WTC11 (cell line): ENCODE measurements at regions not wholly inside any gene's neighbourhood (a gene's known extent, or its start where the extent isn't known, plus 50 kb on each side); places are given as distances from the start of the nearest gene placed in this dataset.
"Not testable (repeated sequence)": the region's sequence is repeated elsewhere in the genome, so short reads cannot be mapped to it uniquely, and the experiment has no call there.

ENCODE experiments used
- ATF1 ChIP-seq: sonication (generic); formaldehyde crosslinking; IDR thresholded peaks from 2 replicates; pipeline ENCODE4 v1.8.1; 2023; ENCODE audit warnings: mild to moderate bottlenecking, moderate library complexity, missing genetic modification reagents
- GABPB1 ChIP-seq: sonication (generic); formaldehyde crosslinking; IDR thresholded peaks from 2 replicates; pipeline ENCODE4 v1.8.1; 2023; ENCODE audit warnings: mild to moderate bottlenecking, missing genetic modification reagents
- NFYB ChIP-seq: sonication (generic); formaldehyde crosslinking; conservative IDR thresholded peaks from 2 replicates; pipeline ENCODE4 v1.8.0; 2022; ENCODE audit warnings: low read depth, missing genetic modification reagents
- NR2C2 ChIP-seq: sonication (generic); formaldehyde crosslinking; IDR thresholded peaks from 2 replicates; pipeline ENCODE4 v1.8.0; 2022; ENCODE audit warnings: mild to moderate bottlenecking, missing genetic modification reagents
- TCF7 ChIP-seq: sonication (generic); formaldehyde crosslinking; IDR thresholded peaks from 2 replicates; pipeline ENCODE4 v1.8.0; 2022; ENCODE audit warnings: mild to moderate bottlenecking, low read depth, missing genetic modification reagents, moderate library complexity
- TP53 ChIP-seq: sonication (generic); formaldehyde crosslinking; IDR thresholded peaks from 2 replicates; pipeline ENCODE4 v1.8.1; 2023; ENCODE audit warnings: mild to moderate bottlenecking, missing genetic modification reagents
- TF ChIP-seq, protein P1 (sequence below): fragments of 200-600 bp; IDR thresholded peaks from 2 replicates; pipeline ENCODE4 v1.8.0; 2022; ENCODE audit warnings: antibody characterized with exemption
- TF ChIP-seq, protein P2 (sequence below): sonication (generic); formaldehyde crosslinking; conservative IDR thresholded peaks from 2 replicates; pipeline ENCODE4 v1.8.1; 2022; ENCODE audit warnings: mild to moderate bottlenecking, missing genetic modification reagents
- TF ChIP-seq, protein P3 (sequence below): sonication (generic); formaldehyde crosslinking; IDR thresholded peaks from 2 replicates; pipeline ENCODE4 v1.8.0; 2022; ENCODE audit warnings: mild to moderate bottlenecking, missing genetic modification reagents
- TF ChIP-seq, protein P4 (sequence below): sonication (generic); formaldehyde crosslinking; IDR thresholded peaks from 2 replicates; pipeline ENCODE4 v1.8.1; 2022; ENCODE audit warnings: low read depth, missing genetic modification reagents, borderline replicate concordance
- TF ChIP-seq, protein P5 (sequence below): sonication (generic); formaldehyde crosslinking; IDR thresholded peaks from 2 replicates; pipeline ENCODE4 v1.8.1; 2023; ENCODE audit warnings: mild to moderate bottlenecking, missing genetic modification reagents, moderate library complexity

DNA sequence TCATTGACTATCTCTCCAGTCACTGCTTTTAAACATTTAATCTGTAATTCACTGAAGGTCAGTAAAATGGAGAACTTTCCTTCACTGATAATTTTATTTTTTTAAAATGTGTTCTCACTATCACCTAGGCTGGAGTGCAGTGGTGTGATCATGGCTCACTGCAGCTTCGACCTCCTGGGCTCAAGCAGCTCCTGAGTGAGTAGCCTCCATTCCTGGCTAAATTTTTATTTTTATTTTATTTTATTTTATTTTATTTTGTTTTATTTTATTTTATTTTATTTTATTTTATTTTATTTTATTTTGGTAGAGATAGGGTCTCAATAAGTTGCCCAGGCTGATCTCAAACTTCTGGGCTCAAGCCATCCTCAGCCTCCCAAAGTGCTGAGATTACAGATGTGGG is 446.5 kb downstream of the TAFA4 start:
- TF ChIP-seq, protein P1, sequence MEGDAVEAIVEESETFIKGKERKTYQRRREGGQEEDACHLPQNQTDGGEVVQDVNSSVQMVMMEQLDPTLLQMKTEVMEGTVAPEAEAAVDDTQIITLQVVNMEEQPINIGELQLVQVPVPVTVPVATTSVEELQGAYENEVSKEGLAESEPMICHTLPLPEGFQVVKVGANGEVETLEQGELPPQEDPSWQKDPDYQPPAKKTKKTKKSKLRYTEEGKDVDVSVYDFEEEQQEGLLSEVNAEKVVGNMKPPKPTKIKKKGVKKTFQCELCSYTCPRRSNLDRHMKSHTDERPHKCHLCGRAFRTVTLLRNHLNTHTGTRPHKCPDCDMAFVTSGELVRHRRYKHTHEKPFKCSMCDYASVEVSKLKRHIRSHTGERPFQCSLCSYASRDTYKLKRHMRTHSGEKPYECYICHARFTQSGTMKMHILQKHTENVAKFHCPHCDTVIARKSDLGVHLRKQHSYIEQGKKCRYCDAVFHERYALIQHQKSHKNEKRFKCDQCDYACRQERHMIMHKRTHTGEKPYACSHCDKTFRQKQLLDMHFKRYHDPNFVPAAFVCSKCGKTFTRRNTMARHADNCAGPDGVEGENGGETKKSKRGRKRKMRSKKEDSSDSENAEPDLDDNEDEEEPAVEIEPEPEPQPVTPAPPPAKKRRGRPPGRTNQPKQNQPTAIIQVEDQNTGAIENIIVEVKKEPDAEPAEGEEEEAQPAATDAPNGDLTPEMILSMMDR, result not testable (repeated sequence)
- TF ChIP-seq, protein P2, sequence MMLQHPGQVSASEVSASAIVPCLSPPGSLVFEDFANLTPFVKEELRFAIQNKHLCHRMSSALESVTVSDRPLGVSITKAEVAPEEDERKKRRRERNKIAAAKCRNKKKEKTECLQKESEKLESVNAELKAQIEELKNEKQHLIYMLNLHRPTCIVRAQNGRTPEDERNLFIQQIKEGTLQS (CRISPR knock-in tag), result not testable (repeated sequence)
- not testable (repeated sequence) for TF ChIP-seq TCF7 (CRISPR knock-in tag); NR2C2 (CRISPR knock-in tag); GABPB1; ATF1 (CRISPR knock-in tag); NFYB (CRISPR knock-in tag); TP53 (CRISPR knock-in tag)
- TF ChIP-seq, protein P3, sequence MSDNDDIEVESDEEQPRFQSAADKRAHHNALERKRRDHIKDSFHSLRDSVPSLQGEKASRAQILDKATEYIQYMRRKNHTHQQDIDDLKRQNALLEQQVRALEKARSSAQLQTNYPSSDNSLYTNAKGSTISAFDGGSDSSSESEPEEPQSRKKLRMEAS (CRISPR knock-in tag), result not testable (repeated sequence)
- TF ChIP-seq, protein P4, sequence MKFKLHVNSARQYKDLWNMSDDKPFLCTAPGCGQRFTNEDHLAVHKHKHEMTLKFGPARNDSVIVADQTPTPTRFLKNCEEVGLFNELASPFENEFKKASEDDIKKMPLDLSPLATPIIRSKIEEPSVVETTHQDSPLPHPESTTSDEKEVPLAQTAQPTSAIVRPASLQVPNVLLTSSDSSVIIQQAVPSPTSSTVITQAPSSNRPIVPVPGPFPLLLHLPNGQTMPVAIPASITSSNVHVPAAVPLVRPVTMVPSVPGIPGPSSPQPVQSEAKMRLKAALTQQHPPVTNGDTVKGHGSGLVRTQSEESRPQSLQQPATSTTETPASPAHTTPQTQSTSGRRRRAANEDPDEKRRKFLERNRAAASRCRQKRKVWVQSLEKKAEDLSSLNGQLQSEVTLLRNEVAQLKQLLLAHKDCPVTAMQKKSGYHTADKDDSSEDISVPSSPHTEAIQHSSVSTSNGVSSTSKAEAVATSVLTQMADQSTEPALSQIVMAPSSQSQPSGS (CRISPR knock-in tag), result not testable (repeated sequence)
- TF ChIP-seq, protein P5, sequence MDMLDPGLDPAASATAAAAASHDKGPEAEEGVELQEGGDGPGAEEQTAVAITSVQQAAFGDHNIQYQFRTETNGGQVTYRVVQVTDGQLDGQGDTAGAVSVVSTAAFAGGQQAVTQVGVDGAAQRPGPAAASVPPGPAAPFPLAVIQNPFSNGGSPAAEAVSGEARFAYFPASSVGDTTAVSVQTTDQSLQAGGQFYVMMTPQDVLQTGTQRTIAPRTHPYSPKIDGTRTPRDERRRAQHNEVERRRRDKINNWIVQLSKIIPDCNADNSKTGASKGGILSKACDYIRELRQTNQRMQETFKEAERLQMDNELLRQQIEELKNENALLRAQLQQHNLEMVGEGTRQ (CRISPR knock-in tag), result not testable (repeated sequence)
